NCI-H2196 (cell line): ENCODE measurements at regions not wholly inside any gene's neighbourhood (a gene's known extent, or its start where the extent isn't known, plus 50 kb on each side); places are given as distances from the start of the nearest gene placed in this dataset.
"Not testable (repeated sequence)": the region's sequence is repeated elsewhere in the genome, so short reads cannot be mapped to it uniquely, and the experiment has no call there.

ENCODE experiments used
- DNase-seq: peaks from one replicate; lab custom pipeline; 2025; ENCODE audit not compliant: unreplicated experiment; lab: John Stamatoyannopoulos, UW

DNA sequence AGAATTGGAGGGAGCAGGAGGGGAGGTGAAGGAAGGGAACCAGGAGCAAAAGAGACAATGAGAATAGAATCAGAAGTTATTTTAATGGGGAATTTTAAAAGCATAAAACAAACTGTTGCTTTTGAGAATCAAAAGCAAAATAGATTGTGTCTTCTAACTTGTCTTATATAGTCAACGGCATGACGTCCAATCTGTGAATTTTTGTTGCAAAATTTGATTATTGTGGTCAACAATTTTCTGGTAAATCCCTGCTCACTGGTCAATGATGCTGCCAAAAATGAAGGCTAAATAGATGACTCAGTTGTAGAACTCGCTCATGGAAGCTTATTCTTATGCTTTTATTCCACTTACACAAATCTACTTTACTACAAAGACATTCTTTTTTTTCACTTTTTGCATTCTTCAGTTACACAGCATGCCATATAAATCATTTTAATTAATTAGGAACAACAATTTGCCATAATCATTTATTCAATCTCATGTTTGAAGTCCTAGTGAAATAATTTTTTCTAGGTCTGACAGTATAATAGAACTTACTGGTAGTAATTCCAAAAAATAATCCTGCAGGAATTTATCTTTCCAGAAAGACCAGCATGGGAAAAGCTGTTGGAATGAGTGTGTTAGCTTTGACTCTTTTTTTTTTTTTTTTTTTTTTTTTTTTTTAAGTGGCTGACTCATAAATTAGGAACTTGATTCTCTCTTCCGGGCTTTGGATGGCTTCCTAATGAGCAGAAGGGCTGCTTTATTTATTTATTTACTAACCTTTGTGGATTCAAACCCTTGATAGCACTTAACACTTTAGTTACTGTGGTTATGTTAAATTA lies 256.9 kb downstream of the SPRY2 start:
- peak; percentile 6 for DNase-seq

GRCh38 chr13:80083081-80083852 lies 257.7 kb downstream of the SPRY2 start:
- no peak for DNase-seq

- no peak for DNase-seq
Observed at GRCh38 chr13:80082396-80083080, 258.4 kb downstream of the SPRY2 start.

- no peak for DNase-seq
Observed at GRCh38 chr13:80074811-80075210, 266.1 kb downstream of the SPRY2 start.

GRCh38 chr13:80074143-80074752 lies 266.7 kb downstream of the SPRY2 start:
- DNase-seq = no peak

DNA sequence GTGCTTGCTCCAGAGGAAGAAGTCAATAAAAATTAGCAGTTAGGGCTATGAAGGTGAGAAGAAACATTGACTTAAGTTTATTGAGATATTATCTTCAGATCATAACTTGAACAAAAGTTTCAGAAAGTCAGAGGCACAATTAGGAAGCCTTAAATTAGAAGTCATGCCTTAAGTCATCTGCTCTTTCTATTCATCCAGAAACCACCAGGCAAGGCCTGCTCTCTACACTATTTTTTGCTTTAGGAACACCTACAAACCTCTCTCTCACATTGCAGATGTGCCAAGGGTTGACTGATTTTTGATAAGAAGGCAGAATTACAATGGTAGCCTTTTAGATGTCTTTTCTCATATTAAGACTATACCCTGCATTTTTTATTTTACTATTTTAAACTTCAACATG lies 268.7 kb downstream of the SPRY2 start:
- no peak for DNase-seq

DNA sequence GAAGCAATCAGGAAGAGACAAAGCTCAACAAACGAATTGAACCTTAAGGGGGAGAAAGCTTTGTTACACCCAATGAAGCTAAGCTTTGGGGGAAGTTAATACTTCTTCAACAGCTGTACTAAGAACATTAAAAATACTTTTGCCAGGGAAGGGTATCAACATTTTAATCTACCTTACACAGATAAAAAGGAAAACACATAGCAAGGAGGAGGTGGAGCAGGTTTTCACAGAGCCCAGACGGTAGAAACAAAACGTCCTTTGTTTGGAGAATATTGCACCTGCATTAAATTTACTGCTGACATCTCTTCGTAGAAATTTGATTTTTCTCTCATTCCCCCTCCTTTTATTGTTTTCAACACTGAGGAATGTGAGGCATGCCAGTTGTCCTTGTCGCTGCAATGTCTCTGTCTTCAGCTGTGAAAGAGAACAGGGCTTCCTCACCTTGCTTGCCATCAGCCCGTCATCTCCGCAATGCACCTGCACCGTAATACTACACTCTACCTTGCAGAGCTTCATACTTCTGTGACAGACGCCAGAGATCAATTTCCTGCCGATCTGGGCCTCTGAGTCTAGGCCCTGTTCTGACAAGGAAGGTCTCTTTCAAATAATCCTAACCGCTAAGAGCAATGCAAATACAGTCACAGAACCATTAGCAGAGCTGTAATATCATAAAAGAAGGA lies 270.8 kb downstream of the SPRY2 start:
- peak; percentile 38 for DNase-seq

DNA sequence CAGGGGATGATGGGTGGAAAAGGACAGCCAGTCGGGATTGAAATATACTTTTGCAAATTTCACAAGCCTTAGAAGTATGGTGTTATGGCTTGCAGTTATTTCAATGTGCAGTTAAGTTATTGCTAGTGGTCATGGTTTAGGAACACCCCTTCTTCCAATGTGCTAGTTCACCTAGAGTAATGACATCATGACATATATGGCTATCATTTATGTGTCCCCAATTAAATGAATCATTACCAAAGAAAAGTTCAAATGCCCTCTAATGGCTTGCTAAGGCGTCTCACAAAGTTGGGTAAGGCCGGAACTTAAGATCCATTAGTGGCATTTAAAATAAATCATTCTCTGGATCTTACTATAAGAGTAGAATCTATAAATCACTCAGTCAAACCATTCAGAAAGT lies 271.6 kb downstream of the SPRY2 start:
- DNase-seq = no peak

- DNase-seq = no peak
Observed at GRCh38 chr13:80065996-80066395, 274.9 kb downstream of the SPRY2 start.

DNA sequence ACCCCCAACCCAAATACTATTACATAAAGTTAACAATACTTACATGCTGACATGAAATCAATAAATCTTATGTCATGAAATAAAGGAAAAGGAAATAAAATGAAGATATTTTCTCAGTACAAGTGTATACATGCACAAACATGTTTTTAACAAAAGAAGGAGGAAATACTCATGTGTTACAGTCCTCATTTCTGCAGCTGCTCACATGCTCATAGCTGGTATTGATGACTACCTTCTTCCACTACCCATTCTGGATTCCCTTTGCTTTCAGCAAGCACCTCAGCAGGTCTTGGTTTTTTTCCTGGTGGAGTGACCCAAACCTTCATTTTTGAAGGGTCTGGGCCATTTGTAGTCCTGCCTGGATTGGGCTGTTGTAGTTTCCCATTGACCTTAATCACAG lies 278.5 kb downstream of the SPRY2 start:
- not testable (repeated sequence) for DNase-seq

DNA sequence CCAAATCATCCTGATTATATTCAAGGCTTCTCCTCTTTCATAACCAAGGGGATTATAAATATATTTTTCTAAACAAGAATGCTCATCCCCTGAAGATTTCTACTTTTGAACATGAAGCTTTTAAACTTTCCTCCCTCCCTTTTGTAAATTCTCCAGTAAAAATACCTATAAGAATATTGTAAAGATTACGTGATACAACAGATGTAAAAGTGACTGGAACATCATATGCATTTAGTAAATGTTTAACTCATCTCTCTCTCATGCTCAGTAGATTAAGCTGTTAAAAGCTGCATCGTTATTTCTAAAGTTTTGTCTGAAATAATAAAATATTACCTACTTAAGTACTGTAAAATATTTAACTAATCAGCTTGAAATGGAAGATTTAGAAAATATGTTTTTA lies 281.1 kb downstream of the SPRY2 start:
- DNase-seq = no peak

- DNase-seq = no peak
Observed at GRCh38 chr13:80058626-80059025, 282.3 kb downstream of the SPRY2 start.

DNA sequence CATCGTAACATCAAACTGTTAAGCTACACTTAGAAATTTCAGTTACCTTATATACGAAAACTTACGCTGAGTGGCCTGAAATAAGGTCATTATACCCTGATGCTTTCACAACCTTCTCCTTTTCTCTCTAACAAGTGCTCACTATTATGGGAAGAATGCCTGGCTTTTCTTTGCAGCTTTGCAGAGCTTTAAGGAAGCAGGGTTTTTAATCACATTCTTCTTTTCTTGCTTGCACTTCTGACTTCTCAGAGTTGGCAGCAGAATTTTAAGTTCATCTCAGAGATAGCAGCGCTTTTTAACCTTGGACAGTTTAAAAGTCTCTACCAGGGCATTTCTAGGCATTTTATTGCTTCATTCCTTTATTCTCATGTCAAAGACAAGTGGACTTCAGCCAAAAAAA lies 285.1 kb downstream of the SPRY2 start:
- no peak for DNase-seq

- DNase-seq = no peak
Observed at GRCh38 chr13:80054806-80055205, 286.1 kb downstream of the SPRY2 start.

DNA sequence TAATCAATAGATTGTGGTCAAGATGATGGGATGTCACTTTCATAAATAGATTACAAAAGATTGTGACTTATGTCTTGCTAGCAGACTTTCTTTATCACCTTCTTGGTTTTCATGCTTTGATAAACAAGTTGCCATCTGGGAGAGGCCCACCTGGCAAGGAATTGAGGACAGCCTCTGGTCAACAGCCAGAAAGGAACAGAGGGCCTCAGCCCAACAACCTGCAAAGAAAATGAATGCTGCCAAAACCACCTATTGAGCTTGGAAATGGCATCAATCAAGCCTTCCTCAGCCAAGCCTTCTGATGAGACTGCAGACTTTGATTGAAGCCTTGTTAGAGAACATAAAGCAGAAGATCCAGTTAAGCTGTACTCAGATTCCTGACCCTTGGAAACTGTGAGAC lies 288.6 kb downstream of the SPRY2 start:
- DNase-seq = no peak

GRCh38 chr13:80050252-80050651 lies 290.7 kb downstream of the SPRY2 start:
- DNase-seq = no peak

- no peak for DNase-seq
Observed at GRCh38 chr13:80048802-80049201, 292.1 kb downstream of the SPRY2 start.

DNA sequence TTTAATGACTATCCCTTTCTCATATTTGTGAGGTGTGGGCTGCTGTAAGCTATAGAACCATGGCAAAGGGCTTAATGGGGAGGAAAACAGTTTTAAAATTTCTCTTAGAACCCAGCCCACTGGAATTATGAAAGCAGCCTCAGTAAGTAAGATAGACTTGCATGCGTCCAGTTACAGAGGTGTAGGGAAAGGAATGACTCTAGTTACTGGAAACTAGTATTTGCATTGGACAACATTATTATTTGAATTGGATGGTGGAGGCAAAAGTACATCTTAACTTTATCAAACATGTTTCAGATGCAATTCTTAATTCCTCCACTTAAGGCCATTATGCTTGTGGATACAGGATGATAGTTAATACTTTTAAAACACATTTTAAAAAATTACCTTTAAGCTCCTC lies 292.9 kb downstream of the SPRY2 start:
- DNase-seq = no peak

DNA sequence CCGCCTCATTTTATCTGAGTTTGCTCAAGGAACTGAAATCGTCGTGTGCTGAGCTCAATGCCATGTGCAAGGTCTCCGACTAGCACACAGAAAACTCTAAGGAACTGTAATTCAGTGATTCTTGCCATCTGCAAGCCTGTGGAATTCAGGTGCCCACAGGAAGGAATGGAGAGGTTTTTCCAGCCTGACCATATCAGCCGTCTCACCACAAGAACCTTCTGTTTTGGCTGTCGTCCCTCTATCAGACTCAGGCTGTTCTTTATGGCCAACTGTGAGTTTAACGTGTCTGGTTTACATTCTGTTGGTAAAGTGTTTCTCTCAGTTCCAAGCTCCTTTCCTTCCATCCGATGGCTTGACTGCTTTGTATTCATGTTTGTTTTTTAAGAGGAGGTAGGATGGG lies 293.5 kb downstream of the SPRY2 start:
- DNase-seq = no peak

DNA sequence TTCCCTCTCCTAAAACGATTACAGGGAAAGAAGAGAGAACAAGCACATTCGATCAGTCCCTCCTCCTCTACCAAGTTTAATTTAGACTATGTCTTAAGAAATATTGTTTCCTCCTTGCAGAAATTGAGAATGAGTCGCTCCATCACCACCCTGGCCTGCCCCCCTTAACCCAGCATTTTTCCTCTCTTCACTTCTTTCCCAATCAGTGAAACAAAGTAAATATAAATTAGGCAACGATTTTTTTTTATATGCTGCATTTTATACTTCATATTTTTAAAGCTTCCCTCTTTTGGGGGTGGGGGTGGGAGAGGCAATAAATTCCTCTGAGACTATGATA lies 300.0 kb downstream of the SPRY2 start:
- no peak for DNase-seq
